Central memory CD8-positive, alpha-beta T cell (primary cell): ENCODE measurements at regions not wholly inside any gene's neighbourhood (a gene's known extent, or its start where the extent isn't known, plus 50 kb on each side); places are given as distances from the start of the nearest gene placed in this dataset.
"Not testable (repeated sequence)": the region's sequence is repeated elsewhere in the genome, so short reads cannot be mapped to it uniquely, and the experiment has no call there.

ENCODE experiments used
- ATAC-seq: fragments of 150-1000 bp; cut with Tn5 transposase; replicated peaks from 2 replicates; pipeline ENCODE4 v1.10.0; 2022; ENCODE audit warnings: mild to moderate bottlenecking, moderate FRiP score, moderate number of reproducible peaks; ENCODE audit not compliant: poor library complexity, severe bottlenecking; ENCODE audit errors: extremely low read depth
- DNase-seq, 2 donors: peaks; one replicate each; pipeline ENCODE4 v3.0.0; 2021; ENCODE audit warnings: low spot score in 2 of 2
- H3K27ac Mint-ChIP-seq: one replicate; pipeline ENCODE4 v1.8.0; 2022; ENCODE audit warnings: low read depth, mild to moderate bottlenecking, moderate library complexity, mixed read lengths
- H3K27me3 Mint-ChIP-seq: one replicate; pipeline ENCODE4 v1.8.0; 2022; ENCODE audit warnings: mixed read lengths
- H3K36me3 Mint-ChIP-seq: one replicate; pipeline ENCODE4 v1.8.0; 2022; ENCODE audit warnings: mild to moderate bottlenecking, moderate library complexity, mixed read lengths; ENCODE audit not compliant: insufficient read depth
- H3K4me1 Mint-ChIP-seq: one replicate; pipeline ENCODE4 v1.8.0; 2022; ENCODE audit warnings: mixed read lengths
- H3K4me3 Mint-ChIP-seq: one replicate; pipeline ENCODE4 v1.8.0; 2022; ENCODE audit warnings: mild to moderate bottlenecking, moderate library complexity, mixed read lengths
- H3K9me3 Mint-ChIP-seq: one replicate; pipeline ENCODE4 v1.8.0; 2022; ENCODE audit warnings: mixed read lengths

GRCh38 chr10:4276151-4276550, 491.1 kb upstream of the KLF6 start:
- no peak for DNase-seq
- Mint-ChIP-seq H3K9me3 (no peaks in the 10 kb centered on the region), H3K4me1 (no peaks in the 10 kb centered on the region), H3K27ac (no peak overlapping the region), H3K27me3 (peaks cover 21% of the 10 kb centered on the region), H3K4me3 (no peak overlapping the region), H3K36me3 (peaks cover 2% of the 10 kb centered on the region)
- no peak for ATAC-seq

GRCh38 chr10:4274671-4275070, 489.7 kb upstream of the KLF6 start:
- peaks cover 26% of the 10 kb centered on the region for H3K27me3 Mint-ChIP-seq
- H3K4me3 Mint-ChIP-seq, DNase-seq, ATAC-seq, H3K27ac Mint-ChIP-seq, H3K36me3 Mint-ChIP-seq, H3K9me3 Mint-ChIP-seq, H3K4me1 Mint-ChIP-seq: not testable (repeated sequence)

- peaks cover 36% of the 10 kb centered on the region for H3K27me3 Mint-ChIP-seq
- no peak for DNase-seq
- H3K9me3 Mint-ChIP-seq = no peaks in the 10 kb centered on the region
- no peak for ATAC-seq
- H3K4me3 Mint-ChIP-seq = no peak overlapping the region
- no peak overlapping the region for H3K27ac Mint-ChIP-seq
- H3K36me3 Mint-ChIP-seq = no peaks in the 10 kb centered on the region
- H3K4me1 Mint-ChIP-seq = no peaks in the 10 kb centered on the region
These were observed 486.2 kb upstream of the KLF6 start for GRCh38 chr10:4271193-4271592.

GRCh38 chr10:4270116-4270515, 485.1 kb upstream of the KLF6 start:
- Mint-ChIP-seq H3K36me3 (no peaks in the 10 kb centered on the region), H3K9me3 (no peaks in the 10 kb centered on the region), H3K4me1 (peaks cover 4% of the 10 kb centered on the region), H3K27ac (no peak overlapping the region), H3K4me3 (no peak overlapping the region), H3K27me3 (peaks cover 36% of the 10 kb centered on the region)
- ATAC-seq (peak; percentile 24), DNase-seq (no peak)

GRCh38 chr10:4268490-4268889, 483.5 kb upstream of the KLF6 start:
- H3K27ac Mint-ChIP-seq, H3K4me1 Mint-ChIP-seq, DNase-seq, ATAC-seq, H3K9me3 Mint-ChIP-seq, H3K36me3 Mint-ChIP-seq, H3K4me3 Mint-ChIP-seq: not testable (repeated sequence)
- peaks cover 26% of the 10 kb centered on the region for H3K27me3 Mint-ChIP-seq

- DNase-seq (no peak), ATAC-seq (no peak)
- no peaks in the 10 kb centered on the region for H3K36me3 Mint-ChIP-seq
- no peak overlapping the region for H3K4me3 Mint-ChIP-seq
- H3K4me1 Mint-ChIP-seq = peaks cover 4% of the 10 kb centered on the region
- no peak overlapping the region for H3K27ac Mint-ChIP-seq
- H3K27me3 Mint-ChIP-seq = peaks cover 26% of the 10 kb centered on the region
- H3K9me3 Mint-ChIP-seq = no peaks in the 10 kb centered on the region
These were observed 482.2 kb upstream of the KLF6 start for GRCh38 chr10:4267086-4267773.

GRCh38 chr10:4266416-4267085, 481.5 kb upstream of the KLF6 start:
- H3K36me3 Mint-ChIP-seq = no peaks in the 10 kb centered on the region
- H3K27ac Mint-ChIP-seq = no peak overlapping the region
- no peak overlapping the region for H3K4me3 Mint-ChIP-seq
- H3K9me3 Mint-ChIP-seq = no peaks in the 10 kb centered on the region
- no peak for DNase-seq
- ATAC-seq = no peak
- peaks cover 4% of the 10 kb centered on the region for H3K4me1 Mint-ChIP-seq
- H3K27me3 Mint-ChIP-seq = peaks cover 19% of the 10 kb centered on the region

GRCh38 chr10:4265964-4266363, 481.0 kb upstream of the KLF6 start:
- Mint-ChIP-seq H3K4me1 (peaks cover 4% of the 10 kb centered on the region), H3K36me3 (no peaks in the 10 kb centered on the region), H3K4me3 (no peak overlapping the region), H3K27me3 (peaks cover 14% of the 10 kb centered on the region), H3K27ac (no peak overlapping the region), H3K9me3 (no peaks in the 10 kb centered on the region)
- DNase-seq (no peak), ATAC-seq (no peak)

GRCh38 chr10:4264209-4264865, 479.3 kb upstream of the KLF6 start:
- no peak for ATAC-seq
- Mint-ChIP-seq H3K9me3 (no peaks in the 10 kb centered on the region), H3K27ac (no peak overlapping the region), H3K4me1 (peaks cover 4% of the 10 kb centered on the region), H3K27me3 (peaks cover 11% of the 10 kb centered on the region), H3K36me3 (no peaks in the 10 kb centered on the region), H3K4me3 (no peak overlapping the region)
- no peak for DNase-seq

GRCh38 chr10:4263601-4263921, 478.6 kb upstream of the KLF6 start:
- no peak for ATAC-seq
- Mint-ChIP-seq H3K4me3 (no peak overlapping the region), H3K36me3 (no peaks in the 10 kb centered on the region), H3K27me3 (peaks cover 11% of the 10 kb centered on the region), H3K9me3 (no peaks in the 10 kb centered on the region), H3K4me1 (peaks cover 4% of the 10 kb centered on the region), H3K27ac (no peak overlapping the region)
- DNase-seq = no peak

- no peak for ATAC-seq
- DNase-seq = no peak
- Mint-ChIP-seq H3K36me3 (no peaks in the 10 kb centered on the region), H3K27ac (no peak overlapping the region), H3K4me1 (peaks cover 4% of the 10 kb centered on the region), H3K4me3 (no peak overlapping the region), H3K27me3 (peaks cover 6% of the 10 kb centered on the region), H3K9me3 (no peaks in the 10 kb centered on the region)
These were observed 478.0 kb upstream of the KLF6 start for GRCh38 chr10:4262870-4263600.

- Mint-ChIP-seq H3K27me3 (peaks cover under 1% of the 10 kb centered on the region), H3K4me3 (no peak overlapping the region), H3K27ac (no peak overlapping the region), H3K9me3 (no peaks in the 10 kb centered on the region), H3K36me3 (no peaks in the 10 kb centered on the region), H3K4me1 (peaks cover 4% of the 10 kb centered on the region)
- DNase-seq (no peak), ATAC-seq (no peak)
These were observed 477.4 kb upstream of the KLF6 start for GRCh38 chr10:4262449-4262848.
